HG02970 (cell line): ENCODE measurements at regions not wholly inside any gene's neighbourhood (a gene's known extent, or its start where the extent isn't known, plus 50 kb on each side); places are given as distances from the start of the nearest gene placed in this dataset.
A peak's percentile ranks its signal among the peaks of the same experiment; 100 is the strongest.
"Not testable (repeated sequence)": the region's sequence is repeated elsewhere in the genome, so short reads cannot be mapped to it uniquely, and the experiment has no call there.

Experiments
- ATAC-seq: cut with Tn5 transposase; IDR thresholded peaks from one replicate; pipeline ENCODE4 v1.9.1; 2021; ENCODE audit warnings: mild to moderate bottlenecking, moderate library complexity, moderate number of reproducible peaks; ENCODE audit not compliant: unreplicated experiment, low FRiP score

DNA sequence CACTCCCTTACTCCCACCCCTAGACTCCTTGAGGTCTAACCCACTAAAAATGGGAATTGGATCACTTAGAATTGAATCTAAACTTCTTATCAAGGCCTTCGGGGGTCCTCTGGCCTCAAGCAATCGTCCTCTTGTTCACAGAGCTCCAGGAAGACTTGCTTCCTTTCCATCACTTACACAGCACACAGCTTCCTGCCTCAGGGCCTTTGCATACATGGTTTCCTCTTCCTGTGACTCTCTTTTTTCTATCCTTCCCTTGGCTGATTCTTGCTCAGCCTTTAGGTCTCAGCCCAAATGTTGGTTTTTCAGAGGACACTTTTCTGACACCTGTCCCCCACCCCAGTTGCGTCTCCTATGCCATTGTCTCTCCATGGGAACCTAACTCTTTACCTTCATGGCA lies 50.0 kb upstream of the ALDH1B1 start:
- no peak for ATAC-seq

DNA sequence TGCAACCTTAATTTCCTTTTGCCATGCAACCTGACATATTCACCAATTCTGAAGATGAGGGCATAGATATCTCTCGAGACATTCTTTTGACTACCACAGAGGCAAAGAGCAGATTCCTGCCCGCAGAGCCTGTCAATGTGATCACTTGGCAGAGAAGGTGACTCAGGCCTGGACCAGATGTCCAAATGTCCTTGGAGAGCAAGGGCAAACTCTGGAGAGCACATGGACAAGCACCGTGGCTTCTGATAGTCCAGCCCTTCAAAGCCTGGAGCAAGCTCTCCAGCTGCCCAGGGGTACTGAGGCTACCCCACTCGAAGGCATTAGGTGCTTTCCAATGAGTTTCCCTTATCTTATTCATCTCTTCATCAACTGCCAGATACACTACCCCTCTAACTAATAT lies 50.4 kb upstream of the ALDH1B1 start:
- ATAC-seq = no peak

DNA sequence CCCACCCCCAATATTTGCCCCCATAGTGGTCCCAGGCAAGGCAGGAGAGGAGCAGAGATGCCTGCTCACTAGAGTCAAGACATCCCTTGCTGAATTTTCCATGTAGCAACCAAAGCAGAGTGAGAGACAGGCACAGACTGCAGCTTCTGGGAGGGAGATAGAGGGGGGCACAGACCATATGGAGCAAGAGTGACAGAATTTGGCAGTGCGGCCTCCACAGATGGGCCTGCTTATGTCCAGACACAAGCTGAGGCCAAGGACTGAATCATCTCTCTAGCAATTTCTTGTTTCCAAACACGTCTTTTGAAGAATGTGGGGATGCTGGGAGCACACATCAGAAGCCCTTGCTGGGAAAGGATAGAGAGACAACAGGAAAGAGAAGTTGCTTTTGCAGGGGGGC lies 53.0 kb upstream of the ALDH1B1 start:
- ATAC-seq = no peak

DNA sequence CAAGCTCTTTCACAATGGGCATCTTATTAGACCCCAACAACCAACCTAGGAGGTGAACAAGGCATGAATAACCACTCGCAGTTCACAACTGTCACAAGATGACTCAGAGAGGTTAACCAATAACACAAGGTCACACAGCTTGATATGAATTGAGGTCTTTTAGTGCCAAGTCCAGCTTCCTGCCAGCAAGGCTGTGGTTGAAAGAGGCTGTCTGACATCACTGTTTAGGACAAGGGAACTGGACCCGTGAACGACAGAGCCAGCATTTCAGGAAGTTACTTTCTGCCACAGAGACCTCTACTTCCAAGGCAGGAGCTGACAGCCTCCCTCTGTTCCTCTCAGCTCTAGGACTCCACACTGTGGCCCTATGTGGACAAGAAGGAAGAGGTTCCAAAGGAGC lies 53.4 kb upstream of the ALDH1B1 start:
- ATAC-seq = no peak

DNA sequence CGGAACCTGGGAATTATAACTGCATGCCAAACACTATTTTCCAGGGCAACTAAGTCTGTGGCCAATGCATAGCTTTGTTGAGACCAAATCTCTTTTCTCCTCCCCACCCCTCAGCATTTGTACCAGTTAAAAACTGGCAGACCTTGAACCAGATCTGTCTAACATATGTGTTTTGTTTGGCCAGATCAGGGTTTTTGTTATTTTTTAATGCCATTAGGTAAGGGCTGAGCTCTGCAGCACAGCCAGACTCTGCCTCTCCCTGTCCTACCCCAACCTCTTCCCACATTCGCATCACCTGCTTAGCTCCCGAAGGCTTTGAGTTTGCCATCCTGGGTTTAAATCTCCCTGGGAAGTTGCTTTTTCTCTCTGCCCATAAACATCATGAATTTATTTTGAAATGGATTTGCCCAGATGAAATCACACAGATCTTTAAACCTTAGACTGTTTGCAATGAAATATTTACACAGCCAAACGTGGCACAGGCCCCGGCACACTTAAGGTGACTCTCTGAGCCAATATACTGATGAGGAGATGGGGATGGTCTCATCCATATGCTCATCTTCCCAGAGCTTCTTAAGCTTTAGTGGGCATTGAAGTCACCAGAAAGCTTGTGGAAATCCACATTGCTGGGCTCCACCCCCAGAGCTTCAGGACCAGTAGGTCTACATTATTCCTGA lies 54.0 kb upstream of the ALDH1B1 start:
- no peak for ATAC-seq

DNA sequence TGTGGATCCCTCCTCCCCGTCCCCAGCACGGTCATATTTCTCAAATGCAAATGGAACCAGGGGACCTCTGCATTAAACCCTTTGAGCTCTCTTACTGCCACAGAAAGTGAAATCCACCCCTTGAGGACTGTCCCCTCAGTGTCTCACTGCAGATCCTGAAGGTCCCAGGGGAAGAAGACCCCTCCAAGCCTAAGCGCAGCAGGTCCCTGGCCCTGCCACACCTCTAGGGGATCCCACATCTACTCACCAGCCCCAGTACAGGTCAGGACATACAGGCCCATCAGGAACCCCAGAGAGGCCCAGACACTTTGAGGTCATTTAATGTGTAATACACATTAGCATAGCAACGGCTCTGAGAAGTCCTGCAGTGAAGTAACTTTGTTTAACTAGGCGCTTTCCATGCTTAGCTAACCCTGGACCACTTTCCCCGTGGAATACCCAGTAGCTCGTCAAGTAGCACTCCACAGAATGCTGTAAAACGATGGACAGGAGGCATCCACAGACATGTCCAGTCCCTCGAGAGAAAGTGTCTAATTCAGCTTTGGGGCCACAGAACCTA lies 54.7 kb upstream of the ALDH1B1 start:
- ATAC-seq = no peak

DNA sequence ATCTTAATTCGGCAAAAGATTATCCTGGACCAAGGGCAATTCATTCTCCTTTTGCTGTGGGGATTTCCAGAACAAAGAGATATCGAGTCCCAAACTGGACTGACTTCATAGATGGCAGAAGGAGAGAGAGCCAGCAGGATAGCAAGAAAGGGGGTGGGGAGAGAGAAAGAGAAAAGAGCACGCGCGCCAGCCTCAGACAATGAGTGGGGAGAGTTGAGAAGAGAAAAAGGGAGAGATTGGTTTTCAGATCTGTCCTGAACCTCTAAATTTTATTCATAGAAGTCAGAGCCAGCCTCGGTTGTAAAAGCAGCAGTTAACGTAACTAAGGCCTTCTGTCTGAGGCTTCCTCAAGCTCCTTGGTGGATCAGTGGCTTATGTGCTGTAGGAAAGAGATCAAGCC lies 55.3 kb upstream of the ALDH1B1 start:
- no peak for ATAC-seq

DNA sequence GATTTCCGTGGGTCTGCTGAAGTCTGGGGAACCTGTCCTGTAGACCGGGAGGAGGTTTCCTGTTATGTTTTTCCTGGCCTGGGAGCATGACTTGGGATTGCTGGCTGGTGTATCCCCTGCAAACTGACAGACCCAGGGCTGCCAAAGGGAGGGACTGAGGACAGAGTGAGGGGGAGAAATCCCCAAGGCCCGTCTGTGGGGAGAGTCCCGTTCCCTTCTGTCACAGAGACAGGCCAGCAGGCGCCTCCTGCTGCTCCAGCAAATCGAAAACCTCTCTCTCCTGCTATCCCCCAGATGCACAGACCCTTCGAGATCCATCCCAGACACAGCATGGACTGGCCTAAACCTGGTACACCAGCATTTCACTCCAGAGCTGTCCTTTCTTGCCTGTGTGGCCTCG lies 56.2 kb upstream of the ALDH1B1 start:
- no peak for ATAC-seq

DNA sequence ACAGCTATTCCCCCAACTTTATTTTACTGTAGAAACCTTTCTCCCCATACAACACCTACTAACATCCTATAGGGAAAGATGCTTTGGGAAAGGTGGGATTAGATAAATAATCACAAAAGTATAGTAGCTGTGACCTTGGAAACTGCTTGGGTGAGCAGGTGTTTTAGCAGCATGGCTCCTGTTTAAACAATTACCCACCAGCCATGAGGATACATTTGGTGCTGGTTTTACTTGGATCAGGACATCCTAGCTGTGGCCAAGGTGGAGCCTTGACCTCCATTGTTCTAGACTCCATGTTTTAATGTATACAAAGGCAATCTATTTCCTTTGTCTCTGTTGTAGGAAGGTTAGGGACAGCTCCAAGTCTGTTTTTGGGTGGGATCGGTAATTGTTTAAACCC lies 56.8 kb upstream of the ALDH1B1 start:
- ATAC-seq = no peak

DNA sequence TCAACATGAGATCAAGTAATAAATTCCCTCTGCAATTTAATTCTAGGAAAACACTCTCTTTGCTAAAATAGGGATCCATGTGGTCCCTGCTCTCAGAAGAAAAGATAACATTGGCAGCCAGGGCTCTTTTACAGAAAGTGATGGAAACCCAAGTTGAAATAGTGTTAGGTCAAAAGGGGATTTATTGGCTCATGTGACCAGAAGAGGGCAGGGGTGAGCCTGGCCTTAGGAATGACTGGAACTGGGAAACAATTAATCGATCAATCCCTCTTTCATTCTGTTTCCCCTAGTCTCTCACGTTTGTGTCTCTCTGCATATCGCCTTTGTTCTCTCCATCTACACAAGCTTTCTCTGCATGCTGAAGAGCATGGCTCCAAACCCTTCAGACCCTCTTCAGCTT lies 58.3 kb upstream of the ALDH1B1 start:
- no peak for ATAC-seq

DNA sequence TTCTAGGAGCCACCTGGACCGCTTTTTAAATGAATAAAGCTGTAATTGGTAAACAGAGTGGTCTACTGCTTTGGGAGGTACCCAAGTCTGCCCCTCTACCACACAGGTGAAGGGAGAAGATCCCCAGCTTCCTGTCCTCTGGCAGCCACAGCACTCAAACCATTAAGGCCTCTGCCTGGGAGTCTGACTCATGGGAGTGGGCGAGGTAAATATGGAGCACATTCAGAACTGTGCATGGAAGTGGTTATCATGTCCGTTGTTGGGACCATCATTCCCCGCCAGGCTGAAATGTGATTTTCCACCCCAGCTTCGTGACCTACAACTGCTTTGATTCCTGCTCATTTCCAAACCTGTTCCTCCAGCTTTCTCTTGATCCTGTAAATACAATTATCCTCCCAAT lies 59.5 kb upstream of the ALDH1B1 start:
- no peak for ATAC-seq

DNA sequence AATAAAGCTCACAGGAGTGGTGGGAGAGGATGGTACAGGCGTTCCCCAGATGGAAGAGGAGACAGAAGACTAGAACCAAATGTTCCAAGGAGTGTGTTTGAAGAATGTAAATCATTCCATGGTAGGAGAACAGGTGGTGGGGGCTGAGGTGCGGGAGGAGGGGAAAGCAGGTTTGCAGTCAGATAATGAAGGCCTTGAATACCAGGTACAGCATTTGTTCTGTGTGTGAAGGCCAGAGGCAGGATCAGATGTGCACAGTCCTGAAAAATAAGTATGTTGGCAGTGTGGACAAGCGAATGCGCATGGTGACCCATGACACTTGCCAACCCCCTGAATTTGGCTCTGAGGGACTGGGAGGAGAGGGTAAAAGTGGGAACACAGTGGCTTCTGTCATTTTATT lies 59.9 kb upstream of the ALDH1B1 start:
- ATAC-seq = no peak

DNA sequence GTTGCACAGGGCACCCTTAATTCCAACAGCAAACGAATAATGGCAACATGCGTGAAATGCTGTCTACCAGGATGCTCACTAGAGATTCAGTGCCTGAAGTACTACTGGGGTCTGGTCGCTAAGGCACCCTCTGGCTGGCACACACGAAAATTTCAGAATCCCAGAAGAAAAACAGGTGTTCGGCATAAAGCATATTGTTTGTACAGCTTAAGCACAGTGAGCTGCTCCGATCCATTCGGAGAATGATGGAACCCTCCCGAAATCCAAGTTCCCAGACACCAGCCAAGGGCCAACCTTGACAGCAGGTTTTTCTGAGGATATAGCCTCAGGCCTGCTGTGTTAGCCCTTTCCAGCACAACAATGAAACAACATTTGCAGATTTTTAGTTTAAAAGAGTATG lies 61.4 kb upstream of the ALDH1B1 start:
- no peak for ATAC-seq

DNA sequence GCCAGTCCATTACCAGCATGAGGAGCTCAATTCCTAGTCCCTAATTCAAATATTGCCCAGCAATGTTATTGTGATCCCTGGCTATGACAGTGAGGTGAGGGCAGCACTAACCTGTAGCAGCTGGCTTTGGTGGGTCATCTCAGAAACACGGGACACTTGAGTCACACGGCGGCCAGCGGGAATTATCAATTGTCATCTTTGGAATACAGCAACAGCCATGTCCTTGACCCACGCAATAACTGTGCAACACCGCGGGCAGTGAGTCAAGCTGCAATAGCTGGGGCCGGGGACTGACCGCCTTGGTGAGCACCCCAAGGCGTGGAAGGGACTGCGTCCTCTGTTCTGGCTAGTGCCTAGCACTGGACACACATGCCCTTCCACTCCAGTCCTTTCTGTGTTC lies 62.5 kb upstream of the ALDH1B1 start:
- no peak for ATAC-seq

DNA sequence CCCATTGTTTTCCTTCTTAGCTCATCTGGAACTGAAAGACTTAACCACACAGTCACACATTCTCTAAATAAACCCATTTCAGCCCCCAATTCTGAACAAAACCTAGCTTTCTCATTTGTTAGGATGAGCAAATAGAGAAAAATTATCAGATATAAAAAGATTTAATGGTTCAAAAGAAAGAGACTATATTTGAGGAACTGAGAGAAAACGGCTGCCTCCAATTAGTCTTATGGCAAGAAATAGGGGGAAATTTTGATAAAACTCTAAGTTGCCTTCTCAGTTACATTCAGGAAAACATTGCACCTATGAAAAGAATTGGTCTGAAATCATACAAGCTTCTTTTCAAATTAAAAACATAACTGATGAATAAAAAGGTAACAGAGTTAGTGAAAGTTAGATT lies 63.7 kb upstream of the ALDH1B1 start:
- ATAC-seq = no peak

DNA sequence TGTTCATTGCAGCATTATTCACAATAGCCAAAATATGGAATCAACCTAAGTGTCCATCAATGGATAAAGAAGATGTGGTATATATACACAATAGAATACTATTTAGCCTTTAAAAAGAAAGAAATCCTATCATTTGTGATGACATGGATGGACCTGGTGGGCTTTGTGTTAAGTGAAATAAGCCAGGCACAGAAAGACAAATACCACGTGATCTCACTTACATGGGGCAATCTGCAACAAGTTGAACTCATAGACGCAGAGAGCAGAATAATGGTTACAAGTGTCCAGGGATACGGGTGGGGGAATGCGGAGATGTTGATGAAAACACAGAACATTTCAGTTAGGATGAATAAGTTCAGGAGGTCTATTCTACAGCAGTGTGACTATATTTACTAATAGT lies 66.4 kb upstream of the ALDH1B1 start:
- no peak for ATAC-seq

DNA sequence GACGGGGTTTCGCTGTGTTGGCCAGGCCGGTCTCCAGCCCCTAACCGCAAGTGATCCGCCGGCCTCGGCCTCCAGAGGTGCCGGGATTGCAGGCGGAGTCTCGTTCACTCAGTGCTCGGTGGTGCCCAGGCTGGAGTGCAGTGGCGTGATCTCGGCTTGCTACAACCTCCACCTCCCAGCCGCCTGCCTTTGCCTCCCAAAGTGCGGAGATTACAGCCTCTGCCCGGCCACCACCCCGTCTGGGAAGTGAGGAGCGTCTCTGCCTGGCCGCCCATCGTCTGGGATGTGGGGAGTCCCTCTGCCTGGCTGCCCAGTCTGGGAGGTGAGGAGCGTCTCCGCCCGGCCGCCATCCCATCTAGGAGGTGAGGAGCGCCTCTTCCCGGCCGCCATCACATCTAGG lies 68.3 kb upstream of the ALDH1B1 start:
- ATAC-seq = not testable (repeated sequence)

DNA sequence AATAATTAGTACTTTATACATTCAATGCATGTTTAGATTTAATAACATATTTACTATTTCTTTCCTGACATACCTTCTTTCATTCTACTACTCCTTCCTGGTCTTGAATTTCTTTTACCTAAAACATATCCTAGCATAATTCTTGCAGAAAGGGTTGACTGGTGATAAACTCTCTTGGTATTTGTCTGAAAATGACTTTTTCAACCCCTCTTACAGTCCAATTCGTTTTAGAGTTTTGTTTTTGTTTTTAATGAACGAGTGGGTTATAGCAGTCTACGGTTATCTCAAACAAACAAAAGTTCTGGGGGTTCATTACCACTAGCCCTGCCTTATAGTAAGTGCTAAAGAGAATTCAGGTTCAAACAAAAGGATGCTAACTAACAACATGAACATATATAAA lies 69.6 kb upstream of the ALDH1B1 start:
- ATAC-seq = no peak

DNA sequence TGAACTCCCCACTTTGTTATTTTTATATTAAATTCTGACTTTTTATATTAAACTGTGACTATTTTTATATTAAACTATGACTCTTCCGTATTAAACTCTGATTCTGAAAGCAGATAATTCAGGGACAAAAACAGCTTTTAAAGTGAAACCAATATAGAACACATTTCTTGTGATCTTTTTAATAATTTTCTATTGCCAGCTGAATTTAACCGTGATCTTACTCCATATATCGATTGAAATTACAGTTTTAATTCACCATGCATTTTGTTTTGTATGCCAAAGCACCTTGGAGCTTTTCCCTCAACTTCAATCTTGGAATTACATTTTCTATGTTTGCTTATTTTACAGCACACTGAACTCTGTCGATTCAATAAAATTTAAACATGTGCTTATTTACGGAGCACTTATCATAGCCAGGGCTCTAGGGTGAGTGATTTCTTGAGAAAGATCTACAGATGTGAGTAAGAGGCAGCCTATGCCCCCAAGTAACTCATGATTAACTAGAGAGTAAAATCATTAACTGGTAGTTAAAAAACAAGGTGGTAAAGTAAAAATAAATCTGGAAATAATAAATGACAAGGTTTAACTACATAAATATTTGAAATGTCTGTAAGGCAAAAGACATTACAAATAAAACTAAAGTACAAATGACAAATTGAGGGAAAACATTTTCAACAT lies 72.9 kb upstream of the ALDH1B1 start:
- ATAC-seq = no peak

DNA sequence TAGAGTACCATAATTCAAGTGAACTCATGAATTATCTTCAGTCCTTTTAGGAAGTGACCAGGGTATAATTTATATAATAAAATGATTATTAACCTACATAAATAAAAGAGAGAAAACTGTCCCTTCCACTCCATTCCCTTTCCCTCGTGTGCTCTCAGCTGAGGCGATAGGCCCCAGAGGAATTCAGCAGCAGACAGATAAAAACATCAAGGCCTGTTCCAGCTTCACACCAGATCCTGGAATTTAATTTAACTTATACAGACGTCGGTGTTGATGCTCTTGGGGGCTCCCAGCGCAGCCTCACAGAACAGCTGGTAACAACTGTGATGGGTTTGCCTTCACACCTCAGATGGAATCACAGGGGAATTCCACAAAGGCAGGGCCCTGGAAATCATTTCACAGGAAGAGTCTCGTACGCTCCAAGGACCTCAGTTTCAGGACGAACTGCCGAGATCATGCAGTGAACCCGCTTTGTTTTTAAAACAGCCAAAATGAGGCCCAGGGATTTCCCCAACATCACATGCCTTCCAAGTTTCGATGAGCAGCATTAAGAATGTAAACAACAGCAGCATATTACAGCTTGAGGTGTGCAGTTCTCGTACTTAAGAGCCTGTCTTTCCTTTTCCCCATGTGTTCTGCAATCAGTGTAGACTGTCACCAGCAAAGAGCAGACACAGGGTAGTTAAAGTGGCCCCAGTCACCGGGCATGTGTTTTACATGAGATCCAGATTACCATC lies 73.6 kb upstream of the ALDH1B1 start:
- ATAC-seq = peak; percentile 74

DNA sequence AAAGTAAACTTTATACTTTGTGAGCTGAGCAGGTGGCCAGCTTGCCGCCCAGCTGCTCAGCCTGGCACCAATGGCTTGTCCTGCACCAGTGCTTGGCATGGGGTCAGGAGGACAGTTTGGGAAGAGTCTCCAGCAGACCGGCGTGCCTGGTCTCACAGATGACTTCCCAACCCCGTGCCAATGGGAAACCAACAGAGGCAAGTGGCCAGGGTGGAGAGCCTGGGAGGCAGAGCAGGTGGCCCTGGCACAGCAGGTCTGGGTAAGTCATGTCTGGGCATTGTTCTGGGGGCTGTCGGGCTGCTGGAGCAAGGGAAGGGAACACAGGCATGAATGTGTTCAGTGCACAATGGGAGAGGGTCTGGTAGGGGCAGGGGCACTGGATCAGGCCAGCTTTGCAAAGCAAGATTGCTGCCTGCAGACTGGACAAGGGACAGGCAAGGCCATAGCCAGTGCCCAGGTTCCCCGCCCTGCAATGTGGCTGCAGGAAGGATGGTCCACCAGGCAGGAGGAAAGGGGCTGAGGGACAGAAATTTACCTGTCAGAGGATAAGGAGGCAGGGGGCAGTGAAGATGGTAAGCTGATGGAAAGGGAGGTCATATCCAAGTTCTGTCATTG lies 76.2 kb upstream of the ALDH1B1 start:
- ATAC-seq = no peak
